PC-3 (cell line): ENCODE measurements at regions not wholly inside any gene's neighbourhood (a gene's known extent, or its start where the extent isn't known, plus 50 kb on each side); places are given as distances from the start of the nearest gene placed in this dataset.

Source experiments
- CTCF ChIP-seq: fragments of 300-600 bp; sonication (generic); conservative IDR thresholded peaks from 2 replicates; pipeline ENCODE4 v1.5.1; 2017; ENCODE audit warnings: antibody characterized with exemption, low read depth, mild to moderate bottlenecking, low read length
- EZH2 ChIP-seq: fragments of 300-600 bp; sonication (generic); IDR thresholded peaks from one replicate; pipeline ENCODE4 v1.6.1; 2017; ENCODE audit warnings: antibody characterized with exemption, mild to moderate bottlenecking, low read length; ENCODE audit not compliant: unreplicated experiment

- TF ChIP-seq CTCF (no peak), EZH2 (no peak)
Observed at GRCh38 chr6:25083784-25084507, 148.2 kb upstream of the RIPOR2 start.
